GM12878 (cell line): ENCODE measurements at regions not wholly inside any gene's neighbourhood (a gene's known extent, or its start where the extent isn't known, plus 50 kb on each side); places are given as distances from the start of the nearest gene placed in this dataset.

ENCODE experiments used
- ATAC-seq: fragments of 200-7000 bp; cut with Tn5 transposase; 3 replicates; pipeline ENCODE4 v1.9.1; 2020; ENCODE audit warnings: mild to moderate bottlenecking, moderate library complexity
- BruUV-seq: library from RNA; stranded (reverse); fragments of 400-500 nt; replicated peaks from 2 replicates; lab custom pipeline; 2021; lab: Mats Ljungman, UMichigan
- CTCF ChIA-PET: fragments of 300-600 bp; sonication (Branson Sonifier 250); formaldehyde crosslinking; extraction: SDS; loops from one replicate; lab custom pipeline; 2021; ENCODE audit warnings: inconsistent platforms; lab: Yijun Ruan, JAX
- POLR2A ChIA-PET: fragments of 350-600 bp; formaldehyde crosslinking; extraction: SDS; loops from one replicate; lab custom pipeline; 2021; ENCODE audit warnings: inconsistent platforms; lab: Charles Lee
- RAD21 ChIA-PET: fragments of 300-600 bp; sonication (Branson Sonifier 250); formaldehyde crosslinking; loops from one replicate; lab custom pipeline; 2023; ENCODE audit warnings: antibody characterized with exemption; ENCODE audit not compliant: unreplicated experiment; lab: Charles Lee
- SMC1A ChIA-PET: fragments of 300-600 bp; sonication (Branson Sonifier 250); formaldehyde crosslinking; loops from one replicate; lab custom pipeline; 2023; ENCODE audit not compliant: unreplicated experiment, uncharacterized antibody; lab: Charles Lee
- DNase-seq: peaks from one replicate; pipeline ENCODE4 v3.0.0-alpha.2; 2011; ENCODE audit warnings: low read depth, low spot score
- FAIRE-seq: peaks from 3 replicates; lab custom pipeline; 2011; peaks lifted over from hg19 to GRCh38; lab: Jason Lieb, UNC
- H2AFZ ChIP-seq: 2 replicates; pipeline ENCODE4 v1.6.0; 2011; ENCODE audit warnings: low read depth, low read length, control low read depth; ENCODE audit not compliant: control insufficient read depth
- H3K27ac ChIP-seq: 2 replicates; pipeline ENCODE4 v1.5.1; 2011; ENCODE audit warnings: control low read depth; ENCODE audit not compliant: control insufficient read depth, insufficient read depth
- H3K27me3 ChIP-seq, 2 experiments: replicated peaks in 1 of 2; 2 replicates each; pipeline versions ENCODE4 v1.6.0 to v1.6.1; 2011; ENCODE audit warnings: low read length in 1 of 2; ENCODE audit not compliant: control insufficient read depth in 2 of 2, insufficient read depth in 2 of 2
- H3K36me3 ChIP-seq, 2 experiments: 2 replicates each; pipeline ENCODE4 v1.5.1; 2011; ENCODE audit warnings: low read length in 1 of 2; ENCODE audit not compliant: control insufficient read depth in 2 of 2, insufficient read depth in 2 of 2
- H3K4me1 ChIP-seq: 2 replicates; pipeline ENCODE4 v1.6.1; 2011; ENCODE audit warnings: mild to moderate bottlenecking, low read length, moderate library complexity, mixed read lengths; ENCODE audit not compliant: control insufficient read depth, insufficient read depth
- H3K4me2 ChIP-seq: 2 replicates; pipeline ENCODE4 v1.6.0; 2011; ENCODE audit warnings: control low read depth; ENCODE audit not compliant: control insufficient read depth, insufficient read depth
- H3K4me3 ChIP-seq: fragments of 200-600 bp; sonication (generic); 2 replicates; pipeline ENCODE4 v1.5.1; 2016
- H3K79me2 ChIP-seq: 2 replicates; pipeline ENCODE4 v1.6.0; 2011; ENCODE audit warnings: low read length; ENCODE audit not compliant: control insufficient read depth, insufficient read depth
- H3K9ac ChIP-seq: 2 replicates; pipeline ENCODE4 v1.8.0; 2011; ENCODE audit warnings: low read length, control low read depth, mixed read lengths; ENCODE audit not compliant: control insufficient read depth, insufficient read depth
- H3K9me3 ChIP-seq: replicated peaks from 3 replicates; pipeline ENCODE4 v1.5.1; 2011; ENCODE audit warnings: mild to moderate bottlenecking, low read length; ENCODE audit not compliant: control insufficient read depth, insufficient read depth
- H4K20me1 ChIP-seq: 2 replicates; pipeline ENCODE4 v1.6.0; 2011; ENCODE audit not compliant: control insufficient read depth, insufficient read depth
- ATF3 ChIP-seq: IDR thresholded peaks from 2 replicates; pipeline ENCODE4 v1.6.1; 2011; ENCODE audit warnings: low read depth, mild to moderate bottlenecking, low read length, moderate library complexity, borderline replicate concordance; ENCODE audit errors: extremely low read depth
- CREB1 ChIP-seq: IDR thresholded peaks from 2 replicates; pipeline ENCODE4 v1.6.1; 2012; ENCODE audit warnings: low read depth, mild to moderate bottlenecking, inconsistent platforms
- CREM ChIP-seq: IDR thresholded peaks from 2 replicates; pipeline ENCODE4 v1.6.1; 2014; ENCODE audit warnings: antibody characterized with exemption, low read depth
- IKZF1 ChIP-seq: fragments of 450-650 bp; conservative IDR thresholded peaks from 2 replicates; pipeline ENCODE4 v1.6.1; 2017; ENCODE audit warnings: antibody characterized with exemption, mild to moderate bottlenecking
- JUND ChIP-seq: IDR thresholded peaks from 2 replicates; pipeline ENCODE4 v1.6.1; 2012; ENCODE audit warnings: low read depth, mild to moderate bottlenecking, low read length, improper control_type of control experiment, moderate library complexity
- KDM1A ChIP-seq: fragments of 200-600 bp; sonication (generic); IDR thresholded peaks from 2 replicates; pipeline ENCODE4 v1.6.1; 2016; ENCODE audit warnings: borderline replicate concordance
- KLF5 ChIP-seq: fragments of 450-650 bp; IDR thresholded peaks from 2 replicates; pipeline ENCODE4 v1.6.1; 2014; ENCODE audit warnings: mild to moderate bottlenecking; ENCODE audit not compliant: partially characterized antibody
- LARP7 ChIP-seq: fragments of 450-650 bp; IDR thresholded peaks from 2 replicates; pipeline ENCODE4 v1.6.1; 2017; ENCODE audit warnings: mild to moderate bottlenecking
- MLLT1 ChIP-seq: fragments of 450-650 bp; IDR thresholded peaks from 2 replicates; pipeline ENCODE4 v1.6.1; 2016; ENCODE audit warnings: mild to moderate bottlenecking
- NBN ChIP-seq: fragments of 450-650 bp; IDR thresholded peaks from 2 replicates; pipeline ENCODE4 v1.6.1; 2016
- RCOR1 ChIP-seq: conservative IDR thresholded peaks from 2 replicates; pipeline ENCODE4 v1.6.1; 2012; ENCODE audit warnings: low read depth, low read length, improper control_type of control experiment
- SUZ12 ChIP-seq: fragments of 200-600 bp; sonication (generic); IDR thresholded peaks from one replicate; pipeline ENCODE4 v1.6.1; 2018; ENCODE audit warnings: antibody characterized with exemption, mild to moderate bottlenecking; ENCODE audit not compliant: unreplicated experiment
- TAF1 ChIP-seq: IDR thresholded peaks from 2 replicates; pipeline ENCODE4 v1.6.1; 2011; ENCODE audit warnings: mild to moderate bottlenecking, low read depth, low read length, borderline replicate concordance
- TCF7 ChIP-seq: IDR thresholded peaks from 2 replicates; pipeline ENCODE4 v1.6.1; 2014; ENCODE audit warnings: antibody characterized with exemption, borderline replicate concordance
- USF1 ChIP-seq: IDR thresholded peaks from 2 replicates; pipeline ENCODE4 v1.6.1; 2011; ENCODE audit warnings: borderline replicate concordance, low read depth, mild to moderate bottlenecking, moderate library complexity, mixed read lengths, low read length; ENCODE audit not compliant: insufficient read depth; ENCODE audit errors: extremely low read length
- ZNF217 ChIP-seq: fragments of 450-650 bp; IDR thresholded peaks from 2 replicates; pipeline ENCODE4 v1.6.1; 2017; ENCODE audit warnings: antibody characterized with exemption, mild to moderate bottlenecking
- ZNF622 ChIP-seq: fragments of 450-650 bp; IDR thresholded peaks from 2 replicates; pipeline ENCODE4 v1.6.1; 2017; ENCODE audit warnings: mild to moderate bottlenecking, inconsistent platforms
- WGBS: methylation state at CpG from one replicate; pipeline ENCODE4 v1.1.6; 2016; ENCODE audit warnings: low lambda C conversion rate; ENCODE audit not compliant: insufficient replicate concordance, insufficient coverage; ENCODE audit errors: missing lambda C conversion rate; 5-methylcytosine and 5-hydroxymethylcytosine counted together
- in situ Hi-C: fragments of 300-500 bp; cut with MboI; formaldehyde crosslinking; loops from 9 replicates; pipeline ENCODE4 v1.14.3; 2018; ENCODE audit warnings: mixed read lengths
- intact Hi-C: fragments of 100-400 bp; cut with micrococcal nuclease; formaldehyde crosslinking; loops from one replicate; pipeline ENCODE4 v1.14.2; 2022; ENCODE audit not compliant: unreplicated experiment

GRCh38 chr4:23220911-23221310 lies 528.2 kb downstream of the GBA3 start:
- no TSS peak for BruUV-seq
- ChIA-PET CTCF (interaction anchor here (2.2 kb wide), 1 partner anchor 11 kb away, joined by 5 read pairs; no protein-coding TSS in a partner anchor), SMC1A (no interaction called here), RAD21 (no interaction called here), POLR2A (no interaction called here)
- in situ Hi-C loops: no loop called here
- Histone ChIP-seq H3K4me2 (no peak overlapping the region), H4K20me1 (no peaks in the 10 kb centered on the region), H3K4me1 (no peaks in the 10 kb centered on the region), H3K9me3 (no peaks in the 10 kb centered on the region), H3K79me2 (no peaks in the 10 kb centered on the region), H3K36me3 (no peaks in the 10 kb centered on the region), H3K27me3 (no peaks in the 10 kb centered on the region), H3K27ac (no peak overlapping the region), H2AFZ (no peak overlapping the region), H3K4me3 (no peak overlapping the region), H3K9ac (no peak overlapping the region)
- WGBS: 3% methylated on average over 2 of the region's 2 CpGs
- intact Hi-C loops: no loop called here
- no peak for ATAC-seq
- TF ChIP-seq MLLT1 (no peak), LARP7 (no peak), CREM (no peak), RCOR1 (no peak), SUZ12 (no peak), NBN (no peak)
- DNase-seq: no peak
- no peak for FAIRE-seq

GRCh38 chr4:23219779-23220408 lies 527.2 kb downstream of the GBA3 start:
- Histone ChIP-seq H3K27ac (no peak overlapping the region), H3K36me3 (no peaks in the 10 kb centered on the region), H3K27me3 (no peaks in the 10 kb centered on the region), H3K4me2 (no peak overlapping the region), H3K9ac (no peak overlapping the region), H3K79me2 (no peaks in the 10 kb centered on the region), H3K9me3 (no peaks in the 10 kb centered on the region), H3K4me3 (no peak overlapping the region), H2AFZ (no peak overlapping the region), H3K4me1 (no peaks in the 10 kb centered on the region), H4K20me1 (no peaks in the 10 kb centered on the region)
- BruUV-seq: no TSS peak
- CTCF ChIA-PET: interaction anchor here (0.6 to 2.2 kb wide), 3 partner anchors 12 to 323 kb away, joined by 3 to 5 read pairs (median 3); no protein-coding TSS in a partner anchor
- ATAC-seq (no peak), FAIRE-seq (no peak), DNase-seq (no peak)
- POLR2A ChIA-PET: no interaction called here
- RAD21 ChIA-PET: no interaction called here
- in situ Hi-C loops (no loop called here), intact Hi-C loops (no loop called here)
- SMC1A ChIA-PET: interaction anchor here (2.3 kb wide), 1 partner anchor 12 kb away, joined by 11 read pairs; no protein-coding TSS in a partner anchor
- 38% methylated on average over 3 of the region's 3 CpGs for WGBS
- TF ChIP-seq IKZF1 (no peak), NBN (no peak), ZNF217 (no peak), KLF5 (no peak), ATF3 (no peak), TCF7 (no peak), CREB1 (no peak), JUND (no peak), TAF1 (no peak), ZNF622 (no peak), USF1 (no peak), KDM1A (no peak)
